SU-DHL-6 (cell line): ENCODE measurements at regions not wholly inside any gene's neighbourhood (a gene's known extent, or its start where the extent isn't known, plus 50 kb on each side); places are given as distances from the start of the nearest gene placed in this dataset.

Experiments
- H2AFZ ChIP-seq: fragments of 200-600 bp; sonication (generic); 2 replicates; pipeline ENCODE4 v1.6.1; 2014; ENCODE audit warnings: low read depth, mild to moderate bottlenecking, moderate library complexity, mixed read lengths, antibody characterized with exemption, low read length; ENCODE audit not compliant: severe bottlenecking
- H3F3A ChIP-seq: fragments of 200-600 bp; shearing (Covaris generic); 2 replicates; pipeline ENCODE4 v1.6.0; 2016; ENCODE audit warnings: antibody characterized with exemption, mild to moderate bottlenecking; ENCODE audit not compliant: insufficient read depth
- H3K27ac ChIP-seq: fragments of 200-600 bp; sonication (generic); 2 replicates; pipeline ENCODE4 v1.5.1; 2016; ENCODE audit warnings: low read depth, mild to moderate bottlenecking, low read length, moderate library complexity, mixed read lengths
- H3K27me3 ChIP-seq: fragments of 200-600 bp; sonication (generic), shearing (Covaris generic); 2 replicates; pipeline ENCODE4 v1.6.0; 2014; ENCODE audit warnings: mild to moderate bottlenecking, low read length
- H3K36me3 ChIP-seq: fragments of 200-600 bp; sonication (generic); 2 replicates; pipeline ENCODE4 v1.6.1; 2014; ENCODE audit warnings: mild to moderate bottlenecking, low read length, mixed read lengths
- H3K4me2 ChIP-seq: fragments of 300-600, 200-600 bp; shearing (Covaris generic), sonication (generic); 2 replicates; pipeline ENCODE4 v1.6.0; 2014; ENCODE audit warnings: low read length, low read depth, mild to moderate bottlenecking; ENCODE audit not compliant: poor library complexity, severe bottlenecking
- H3K4me3 ChIP-seq: fragments of 200-600 bp; sonication (generic); 2 replicates; pipeline ENCODE4 v1.5.1; 2014; ENCODE audit warnings: antibody characterized with exemption, low read length, mild to moderate bottlenecking, mixed read lengths; ENCODE audit not compliant: insufficient read depth, poor library complexity, severe bottlenecking
- H3K79me2 ChIP-seq: fragments of 200-600 bp; sonication (generic); 2 replicates; pipeline ENCODE4 v1.6.1; 2014; ENCODE audit warnings: mild to moderate bottlenecking, low read length, moderate library complexity; ENCODE audit not compliant: insufficient read depth
- H3K9ac ChIP-seq: fragments of 200-600 bp; sonication (generic); 2 replicates; pipeline ENCODE4 v1.7.0; 2014; ENCODE audit warnings: mild to moderate bottlenecking, low read length
- H3K9me2 ChIP-seq: fragments of 200-600 bp; sonication (generic); replicated peaks from 2 replicates; pipeline ENCODE4 v1.6.1; 2014; ENCODE audit warnings: low read length; ENCODE audit not compliant: insufficient read depth
- H3K9me3 ChIP-seq: fragments of 200-600 bp; sonication (generic); 2 replicates; pipeline ENCODE4 v1.6.1; 2014; ENCODE audit warnings: low read length, mixed read lengths; ENCODE audit not compliant: insufficient read depth
- H4K20me1 ChIP-seq: fragments of 200-600 bp; sonication (generic); 2 replicates; pipeline ENCODE4 v1.6.1; 2014; ENCODE audit warnings: low read depth, mild to moderate bottlenecking, antibody characterized with exemption, low read length, moderate library complexity, mixed read lengths
- CTCF ChIP-seq: fragments of 200-600 bp; sonication (generic); IDR thresholded peaks from one replicate; pipeline ENCODE4 v1.5.1; 2017; ENCODE audit warnings: antibody characterized with exemption, mild to moderate bottlenecking, low read length, moderate library complexity; ENCODE audit not compliant: insufficient read depth, poor library complexity, severe bottlenecking
- EZH2phosphoT487 ChIP-seq: fragments of 200-600 bp; sonication (generic), shearing (Covaris generic); conservative IDR thresholded peaks from 2 replicates; pipeline ENCODE4 v1.6.1; 2018; ENCODE audit warnings: mild to moderate bottlenecking, antibody characterized with exemption, low read length, moderate library complexity, mixed read lengths

GRCh38 chr3:75978686-75979085, 193.3 kb upstream of the ZNF717 start:
- Histone ChIP-seq H3F3A (no peaks in the 10 kb centered on the region), H3K36me3 (no peaks in the 10 kb centered on the region), H2AFZ (no peak overlapping the region), H3K9ac (no peak overlapping the region), H3K4me2 (no peak overlapping the region), H3K4me3 (no peak overlapping the region), H3K9me2 (no peaks in the 10 kb centered on the region), H3K9me3 (no peaks in the 10 kb centered on the region), H4K20me1 (no peaks in the 10 kb centered on the region), H3K79me2 (no peaks in the 10 kb centered on the region), H3K27me3 (no peaks in the 10 kb centered on the region), H3K27ac (no peak overlapping the region)
- TF ChIP-seq CTCF, result no peak

GRCh38 chr3:75981401-75981800, 196.1 kb upstream of the ZNF717 start:
- no peak overlapping the region for H3K9ac ChIP-seq
- H3K27ac ChIP-seq, result no peak overlapping the region
- H3K9me3 ChIP-seq, result no peaks in the 10 kb centered on the region
- no peaks in the 10 kb centered on the region for H3K9me2 ChIP-seq
- no peaks in the 10 kb centered on the region for H4K20me1 ChIP-seq
- H3K27me3 ChIP-seq, result no peaks in the 10 kb centered on the region
- no peaks in the 10 kb centered on the region for H3F3A ChIP-seq
- no peaks in the 10 kb centered on the region for H3K79me2 ChIP-seq
- no peak overlapping the region for H3K4me2 ChIP-seq
- H3K4me3 ChIP-seq, result no peak overlapping the region
- no peaks in the 10 kb centered on the region for H3K36me3 ChIP-seq
- no peak overlapping the region for H2AFZ ChIP-seq
- TF ChIP-seq CTCF (no peak), EZH2phosphoT487 (no peak)

- H3K4me2 ChIP-seq, result no peak overlapping the region
Observed at GRCh38 chr3:75982151-75982550, 196.8 kb upstream of the ZNF717 start.

More at GRCh38 chr3:75982151-75982550, 196.8 kb upstream of the ZNF717 start:
- Histone ChIP-seq H3K36me3 (no peaks in the 10 kb centered on the region), H3K4me3 (no peak overlapping the region), H3K27me3 (no peaks in the 10 kb centered on the region), H3K79me2 (no peaks in the 10 kb centered on the region), H4K20me1 (no peaks in the 10 kb centered on the region), H3K9me3 (no peaks in the 10 kb centered on the region), H3F3A (no peaks in the 10 kb centered on the region), H3K27ac (no peak overlapping the region), H3K9ac (no peak overlapping the region), H2AFZ (no peak overlapping the region), H3K9me2 (no peaks in the 10 kb centered on the region)
- TF ChIP-seq CTCF (no peak), EZH2phosphoT487 (no peak)
